ENCODE measurements at regions not wholly inside any gene's neighbourhood (a gene's known extent, or its start where the extent isn't known, plus 50 kb on each side); places are given as distances from the start of the nearest gene placed in this dataset.

DNA sequence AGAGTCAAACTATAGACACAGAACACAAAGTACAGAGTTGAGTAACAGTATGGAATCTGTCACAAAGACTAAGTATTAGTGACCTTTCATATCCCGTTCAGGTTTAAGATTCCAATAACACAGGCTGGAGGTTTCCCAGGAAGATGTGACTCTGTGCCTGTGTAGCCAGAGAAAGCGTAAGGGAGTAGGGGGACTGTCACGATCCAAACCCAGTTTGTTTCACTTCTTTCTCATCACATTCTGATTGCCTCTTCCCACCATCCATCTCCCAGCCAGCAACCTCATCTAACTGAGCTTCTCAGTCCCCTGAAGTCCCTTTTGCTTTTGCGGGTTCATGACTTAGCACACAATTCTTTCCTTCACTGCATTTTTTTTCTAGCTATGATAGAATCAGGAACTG is 76.4 kb upstream of the NPVF start:
- H3K4me3 ChIP-seq (ENCODE audit: control insufficient read depth, low read depth, low read length), result no peak overlapping the region
- no peak for DNase-seq (ENCODE audit: low read depth)
- TF ChIP-seq, protein P1, sequence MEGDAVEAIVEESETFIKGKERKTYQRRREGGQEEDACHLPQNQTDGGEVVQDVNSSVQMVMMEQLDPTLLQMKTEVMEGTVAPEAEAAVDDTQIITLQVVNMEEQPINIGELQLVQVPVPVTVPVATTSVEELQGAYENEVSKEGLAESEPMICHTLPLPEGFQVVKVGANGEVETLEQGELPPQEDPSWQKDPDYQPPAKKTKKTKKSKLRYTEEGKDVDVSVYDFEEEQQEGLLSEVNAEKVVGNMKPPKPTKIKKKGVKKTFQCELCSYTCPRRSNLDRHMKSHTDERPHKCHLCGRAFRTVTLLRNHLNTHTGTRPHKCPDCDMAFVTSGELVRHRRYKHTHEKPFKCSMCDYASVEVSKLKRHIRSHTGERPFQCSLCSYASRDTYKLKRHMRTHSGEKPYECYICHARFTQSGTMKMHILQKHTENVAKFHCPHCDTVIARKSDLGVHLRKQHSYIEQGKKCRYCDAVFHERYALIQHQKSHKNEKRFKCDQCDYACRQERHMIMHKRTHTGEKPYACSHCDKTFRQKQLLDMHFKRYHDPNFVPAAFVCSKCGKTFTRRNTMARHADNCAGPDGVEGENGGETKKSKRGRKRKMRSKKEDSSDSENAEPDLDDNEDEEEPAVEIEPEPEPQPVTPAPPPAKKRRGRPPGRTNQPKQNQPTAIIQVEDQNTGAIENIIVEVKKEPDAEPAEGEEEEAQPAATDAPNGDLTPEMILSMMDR (IDR thresholded peaks at IDR 0.05; ENCODE audit: control insufficient read depth, insufficient read depth, low read depth, low read length, missing control alignments), result no peak

DNA sequence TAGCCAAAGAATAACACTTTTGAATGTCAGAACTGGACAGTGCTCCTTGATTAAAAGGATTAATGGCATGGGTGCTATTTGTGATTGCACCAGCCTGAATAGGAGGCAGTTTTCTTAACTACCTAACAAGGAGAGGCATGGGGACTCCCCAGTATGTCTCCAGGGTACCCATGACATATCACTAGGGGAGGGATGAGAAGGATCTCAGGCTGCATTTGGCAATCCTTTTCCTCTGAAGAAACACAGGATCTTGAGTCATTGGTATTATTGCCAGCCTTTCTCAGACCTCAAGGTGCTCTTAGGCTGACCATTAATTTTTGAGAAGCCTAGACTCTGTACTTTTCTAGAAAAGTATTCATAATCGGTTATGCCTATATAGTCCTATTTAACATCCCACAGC is 77.5 kb upstream of the NPVF start:
- TF ChIP-seq, protein P1 (IDR thresholded peaks at IDR 0.05; ENCODE audit: control insufficient read depth, insufficient read depth, low read depth, low read length, missing control alignments), result no peak
- no peak overlapping the region for H3K4me3 ChIP-seq (ENCODE audit: control insufficient read depth, low read depth, low read length)
- DNase-seq (ENCODE audit: low read depth), result no peak

DNA sequence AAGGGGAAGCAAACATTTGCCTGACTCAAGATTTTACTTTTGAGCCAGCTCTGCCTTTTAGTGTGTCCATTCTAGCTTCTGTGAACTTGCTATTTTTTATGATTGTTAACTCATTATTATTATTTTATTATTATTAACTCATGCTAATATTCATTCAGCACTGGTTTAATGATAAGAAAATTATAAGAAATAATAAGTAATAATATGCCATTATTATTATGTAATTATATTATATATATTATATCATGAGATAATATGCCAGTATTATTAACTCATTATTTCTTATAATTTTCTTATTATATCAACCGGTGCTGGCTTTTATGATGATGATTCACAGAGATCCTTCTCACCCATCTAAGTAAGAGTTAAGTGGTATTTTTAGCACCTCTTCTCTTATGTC is 79.3 kb upstream of the NPVF start:
- no peak for DNase-seq (ENCODE audit: low read depth)
- no peak overlapping the region for H3K4me3 ChIP-seq (ENCODE audit: control insufficient read depth, low read depth, low read length)
- TF ChIP-seq, protein P1 (IDR thresholded peaks at IDR 0.05; ENCODE audit: control insufficient read depth, insufficient read depth, low read depth, low read length, missing control alignments), result no peak

DNA sequence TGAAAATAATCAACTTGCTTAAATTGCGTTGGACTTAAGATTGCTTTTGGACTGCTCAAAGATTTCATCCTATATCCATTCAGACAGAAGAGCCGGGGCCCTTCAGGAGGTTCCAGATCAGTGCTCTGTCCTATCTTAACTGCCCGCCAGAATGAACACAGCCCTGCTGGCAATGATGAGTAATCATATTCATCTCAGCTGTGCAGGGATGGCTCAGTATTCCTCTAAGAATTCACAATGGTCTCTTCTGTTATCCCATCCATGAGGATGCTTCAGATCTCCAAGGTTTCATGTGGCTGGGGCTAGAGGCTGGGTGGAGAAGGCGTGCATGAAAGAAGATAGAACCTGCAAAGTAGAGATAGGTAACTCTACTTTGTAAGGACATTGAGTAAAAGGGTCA is 80.0 kb upstream of the NPVF start:
- TF ChIP-seq, protein P1 (IDR thresholded peaks at IDR 0.05; ENCODE audit: control insufficient read depth, insufficient read depth, low read depth, low read length, missing control alignments), result no peak
- H3K4me3 ChIP-seq (ENCODE audit: control insufficient read depth, low read depth, low read length), result no peak overlapping the region
- no peak for DNase-seq (ENCODE audit: low read depth)

DNA sequence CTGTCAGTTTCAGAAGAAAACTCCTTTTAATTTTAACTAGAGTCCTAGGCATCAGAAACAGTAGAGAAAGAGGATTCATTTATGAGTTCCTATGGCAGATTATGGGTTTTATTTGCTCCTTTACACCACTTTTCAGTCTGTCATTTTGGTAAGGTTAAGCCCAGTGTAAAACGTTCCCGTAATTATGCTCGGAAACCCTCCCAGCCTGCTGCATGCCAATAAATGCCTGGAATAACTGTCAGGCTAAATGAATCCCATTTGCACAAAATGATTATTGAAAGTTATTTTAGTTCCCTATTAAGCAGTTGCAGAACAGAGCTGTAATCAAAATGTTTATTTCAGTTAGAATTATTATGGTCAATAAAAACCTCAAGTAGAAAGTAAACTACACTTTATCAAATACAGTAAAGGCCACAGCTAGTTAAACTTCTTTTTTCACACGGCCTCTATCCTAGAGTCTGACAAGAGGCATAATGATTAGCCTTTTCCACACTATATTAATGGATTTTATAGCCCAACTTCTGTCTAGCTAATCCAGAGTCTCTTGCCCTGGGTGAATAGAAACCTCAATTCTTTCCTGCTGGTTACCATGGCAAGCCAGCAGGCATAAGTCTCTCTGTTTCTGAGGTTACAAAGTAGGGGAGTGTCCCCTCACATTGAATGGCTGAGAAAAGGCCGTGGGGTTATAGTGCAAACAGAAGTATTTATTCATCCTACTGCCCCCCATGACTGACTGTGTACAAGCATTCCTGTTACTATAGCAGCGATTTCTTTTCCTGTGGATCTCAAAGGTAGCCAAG is 80.8 kb upstream of the NPVF start:
- DNase-seq (ENCODE audit: low read depth), result no peak

DNA sequence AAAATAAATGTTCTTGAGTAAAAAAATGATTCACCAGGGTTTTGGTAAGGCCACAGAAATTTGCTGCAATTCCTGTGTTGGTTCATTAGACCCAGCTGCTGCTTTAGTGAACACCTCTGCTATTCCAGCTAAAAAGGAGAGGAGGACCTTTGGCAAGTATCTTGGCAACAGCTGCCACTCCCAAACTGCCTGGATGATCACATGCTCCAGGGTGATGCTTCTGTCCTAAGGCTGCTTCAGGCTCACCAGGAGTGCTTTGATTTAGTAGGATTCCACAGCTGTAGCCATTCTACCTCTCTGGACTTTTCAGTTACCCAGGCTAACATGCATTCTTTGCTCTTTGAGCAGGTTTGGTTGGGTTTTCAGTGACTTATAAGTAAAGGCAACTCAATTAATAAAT is 82.6 kb upstream of the NPVF start:
- TF ChIP-seq, protein P1 (IDR thresholded peaks at IDR 0.05; ENCODE audit: control insufficient read depth, insufficient read depth, low read depth, low read length, missing control alignments), result no peak
- no peak for DNase-seq (ENCODE audit: low read depth)
- H3K4me3 ChIP-seq (ENCODE audit: control insufficient read depth, low read depth, low read length), result no peak overlapping the region

More for the DNA sequence above, 80.8 kb upstream of the NPVF start:
- TF ChIP-seq, protein P1 (IDR thresholded peaks at IDR 0.05; ENCODE audit: control insufficient read depth, insufficient read depth, low read depth, low read length, missing control alignments), result no peak
- no peak overlapping the region for H3K4me3 ChIP-seq (ENCODE audit: control insufficient read depth, low read depth, low read length)
